SIG-M5 treated with dmso at 0.1 percent for 504 hours (cell line): ENCODE measurements at regions not wholly inside any gene's neighbourhood (a gene's known extent, or its start where the extent isn't known, plus 50 kb on each side); places are given as distances from the start of the nearest gene placed in this dataset.
"Not testable (repeated sequence)": the region's sequence is repeated elsewhere in the genome, so short reads cannot be mapped to it uniquely, and the experiment has no call there.

ENCODE experiments used
- DNase-seq: peaks from one replicate; lab custom pipeline; 2025; ENCODE audit not compliant: unreplicated experiment; lab: John Stamatoyannopoulos, UW

GRCh38 chr12:107144441-107144840 lies 51.1 kb upstream of the CRY1 start:
- DNase-seq = no peak

- DNase-seq = no peak
Measured at GRCh38 chr12:107144990-107145389, 51.6 kb upstream of the CRY1 start.

- DNase-seq = no peak
Measured at GRCh38 chr12:107145397-107145796, 52.0 kb upstream of the CRY1 start.

- DNase-seq = no peak
Measured at GRCh38 chr12:107148107-107148506, 54.8 kb upstream of the CRY1 start.

- DNase-seq = no peak
Measured at GRCh38 chr12:107152315-107152714, 59.0 kb upstream of the CRY1 start.

- no peak for DNase-seq
Measured at GRCh38 chr12:107159384-107159900, 66.1 kb upstream of the CRY1 start.

GRCh38 chr12:107163413-107163812 lies 70.1 kb upstream of the CRY1 start:
- no peak for DNase-seq

- DNase-seq = no peak
Measured at GRCh38 chr12:107164392-107164791, 71.0 kb upstream of the CRY1 start.

GRCh38 chr12:107165581-107165980 lies 72.2 kb upstream of the CRY1 start:
- no peak for DNase-seq

DNA sequence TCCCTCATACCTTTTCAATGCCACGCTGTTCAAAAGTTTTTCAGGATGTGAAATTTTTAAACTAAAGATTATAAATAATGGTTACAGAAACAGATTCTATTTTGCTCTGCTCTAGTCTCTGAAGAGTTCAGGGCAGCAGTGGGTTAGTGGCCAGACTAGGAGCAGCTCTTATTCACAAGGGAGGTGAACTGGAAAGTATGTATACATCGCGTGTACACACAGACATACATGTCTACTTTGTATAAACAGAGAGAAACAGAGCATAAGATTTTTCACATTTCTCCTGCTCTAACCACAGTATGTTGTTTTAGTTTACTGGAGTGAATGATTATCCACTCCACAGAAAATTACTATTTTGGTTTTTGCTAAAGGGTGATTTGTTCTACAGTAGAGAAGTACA lies 74.4 kb upstream of the CRY1 start:
- no peak for DNase-seq

DNA sequence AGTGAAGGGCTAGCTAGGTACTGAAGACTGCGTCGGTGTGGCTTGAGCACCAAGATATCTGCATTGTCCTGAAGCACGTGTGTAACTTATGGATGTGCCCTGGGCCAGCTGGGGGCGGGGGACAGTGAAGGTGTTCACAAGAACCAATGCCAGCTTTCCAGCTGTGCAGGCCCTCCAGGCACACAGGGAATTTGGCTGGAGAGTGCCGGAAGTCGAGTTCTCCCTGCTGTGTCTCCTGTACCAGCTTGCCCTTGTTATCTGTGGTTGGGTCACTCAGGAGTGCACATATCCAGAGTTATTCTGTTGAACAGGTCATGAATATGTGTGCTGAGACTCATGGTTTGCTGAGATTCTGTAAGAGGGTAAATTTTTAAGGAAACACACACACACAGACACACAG lies 75.9 kb upstream of the CRY1 start:
- DNase-seq = no peak

DNA sequence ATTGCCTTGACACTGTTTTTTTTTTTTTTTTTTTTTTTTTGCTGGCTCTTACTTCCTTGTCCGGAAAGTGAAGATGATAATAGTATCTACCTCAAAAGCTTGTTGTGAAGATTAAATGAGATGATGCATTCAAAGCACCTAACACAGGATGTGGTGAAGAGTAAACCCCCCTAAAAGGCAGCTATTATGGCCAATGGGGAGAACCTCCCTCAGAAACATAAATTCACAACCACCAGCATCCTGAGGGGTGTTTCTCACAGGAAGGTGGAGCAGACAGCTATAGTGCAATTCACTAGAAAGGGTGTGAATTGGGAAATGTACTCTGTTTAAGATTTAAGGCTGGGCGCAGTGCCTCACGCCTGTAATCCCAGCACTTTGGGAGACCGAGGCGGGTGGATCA lies 85.4 kb upstream of the CRY1 start:
- no peak for DNase-seq

DNA sequence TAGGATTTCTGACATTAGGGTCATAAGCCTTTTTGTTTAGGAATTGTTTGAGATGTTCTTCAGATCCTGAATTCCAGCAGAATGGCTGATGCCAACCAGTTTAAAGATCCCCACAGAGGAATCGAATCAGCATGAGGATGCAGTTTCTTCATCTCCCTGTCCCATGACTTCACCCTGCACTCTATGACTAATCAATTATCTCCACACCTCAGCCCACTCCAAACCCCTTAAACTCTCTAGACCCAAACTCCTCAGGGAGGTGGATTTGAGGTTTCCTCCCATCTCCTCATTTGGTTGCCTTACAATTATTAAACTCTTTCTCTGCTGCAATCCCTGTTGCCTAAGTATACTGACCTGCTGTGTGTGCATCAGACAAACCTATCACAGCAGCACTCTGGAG lies 86.5 kb upstream of the CRY1 start:
- no peak for DNase-seq

DNA sequence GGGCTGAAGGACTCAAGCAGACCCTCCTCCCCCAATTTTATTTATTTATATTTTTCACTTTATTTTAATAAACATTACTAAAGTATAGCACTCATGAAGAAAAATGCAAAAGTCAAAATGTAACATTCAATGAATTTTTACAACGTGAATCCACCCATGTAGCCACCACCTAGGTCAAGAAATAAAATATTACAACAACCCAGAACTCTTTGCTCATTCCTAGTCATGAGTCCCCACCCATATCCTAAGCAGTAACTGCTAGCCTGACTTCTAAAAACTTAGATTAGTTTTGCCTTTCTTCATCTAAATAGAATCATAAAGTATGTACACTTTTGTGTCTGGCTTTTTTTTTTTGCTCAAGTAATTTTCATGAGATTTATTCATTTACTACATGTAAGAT lies 86.9 kb upstream of the CRY1 start:
- DNase-seq = no peak

GRCh38 chr12:107184359-107184930 lies 91.1 kb upstream of the CRY1 start:
- no peak for DNase-seq

DNA sequence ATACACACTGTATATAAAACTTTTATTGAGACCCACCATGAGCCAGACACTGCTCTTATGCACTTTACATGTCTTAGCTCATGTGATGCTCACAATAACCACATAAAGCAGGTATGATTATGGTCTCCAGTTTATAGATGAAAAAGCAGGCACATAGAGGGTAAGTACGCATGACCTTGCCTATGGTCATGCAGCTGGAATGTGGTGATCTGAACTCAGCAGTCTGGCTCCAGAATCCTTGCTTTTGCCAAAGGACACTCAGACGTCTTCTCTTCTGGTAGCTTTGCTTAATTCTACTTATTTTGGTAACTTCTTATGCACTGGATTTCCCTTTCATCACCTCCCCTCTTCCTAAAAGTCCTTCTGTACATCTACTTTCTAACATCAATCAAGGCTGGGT lies 103.3 kb upstream of the CRY1 start:
- DNase-seq = no peak

- no peak for DNase-seq
Measured at GRCh38 chr12:107200394-107200793, 107.0 kb upstream of the CRY1 start.

- no peak for DNase-seq
Measured at GRCh38 chr12:107207931-107208525, 114.7 kb upstream of the CRY1 start.

- DNase-seq = not testable (repeated sequence)
Measured at GRCh38 chr12:107209700-107210099, 116.4 kb upstream of the CRY1 start.

- DNase-seq = not testable (repeated sequence)
Measured at GRCh38 chr12:107214373-107214773, 121.0 kb upstream of the CRY1 start.

GRCh38 chr12:107216411-107216810 lies 123.1 kb upstream of the CRY1 start:
- not testable (repeated sequence) for DNase-seq

GRCh38 chr12:107219301-107219700 lies 126.0 kb upstream of the CRY1 start:
- no peak for DNase-seq

DNA sequence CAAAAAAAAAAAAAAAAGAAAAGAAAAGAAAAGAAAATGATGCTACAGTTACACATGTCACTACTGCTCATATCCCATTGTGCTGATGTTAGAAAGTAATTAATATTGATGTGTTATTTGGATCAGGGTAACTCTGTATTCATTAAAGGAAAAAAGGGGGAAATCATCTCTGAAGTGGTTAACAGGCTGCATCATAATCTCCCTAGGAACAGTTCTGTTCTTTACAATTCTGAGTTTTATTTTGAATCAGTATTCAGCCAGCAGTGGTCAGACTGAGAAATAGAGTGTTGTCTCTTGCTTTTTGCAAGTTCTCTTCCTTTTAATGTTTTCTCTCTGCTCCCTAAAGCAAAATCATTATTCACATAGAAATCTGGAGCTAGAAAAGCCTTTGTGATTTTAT lies 128.6 kb upstream of the CRY1 start:
- DNase-seq = no peak
